GM19035 (cell line): ENCODE measurements at regions not wholly inside any gene's neighbourhood (a gene's known extent, or its start where the extent isn't known, plus 50 kb on each side); places are given as distances from the start of the nearest gene placed in this dataset.
"Not testable (repeated sequence)": the region's sequence is repeated elsewhere in the genome, so short reads cannot be mapped to it uniquely, and the experiment has no call there.

Experiments
- ATAC-seq: cut with Tn5 transposase; IDR thresholded peaks from one replicate; pipeline ENCODE4 v1.9.1; 2021; ENCODE audit not compliant: unreplicated experiment

GRCh38 chr6:15816661-15817060 is 153.8 kb upstream of the DTNBP1 start:
- ATAC-seq = no peak

GRCh38 chr6:15813698-15814097 is 150.9 kb upstream of the DTNBP1 start:
- not testable (repeated sequence) for ATAC-seq

- ATAC-seq = no peak
Measured at GRCh38 chr6:15811107-15811506, 148.3 kb upstream of the DTNBP1 start.

GRCh38 chr6:15810618-15811017 is 147.8 kb upstream of the DTNBP1 start:
- ATAC-seq = no peak

GRCh38 chr6:15809367-15809766 is 146.5 kb upstream of the DTNBP1 start:
- ATAC-seq = no peak

- ATAC-seq = no peak
Measured at GRCh38 chr6:15804164-15805154, 141.6 kb upstream of the DTNBP1 start.

GRCh38 chr6:15802466-15802865 is 139.6 kb upstream of the DTNBP1 start:
- no peak for ATAC-seq

GRCh38 chr6:15801912-15802311 is 139.1 kb upstream of the DTNBP1 start:
- ATAC-seq = no peak

GRCh38 chr6:15800841-15801617 is 138.2 kb upstream of the DTNBP1 start:
- no peak for ATAC-seq

GRCh38 chr6:15798533-15799255 is 135.9 kb upstream of the DTNBP1 start:
- no peak for ATAC-seq

GRCh38 chr6:15796844-15797243 is 134.0 kb upstream of the DTNBP1 start:
- no peak for ATAC-seq

- ATAC-seq = no peak
Measured at GRCh38 chr6:15796130-15796771, 133.4 kb upstream of the DTNBP1 start.

GRCh38 chr6:15793826-15794225 is 131.0 kb upstream of the DTNBP1 start:
- ATAC-seq = no peak

GRCh38 chr6:15793288-15793687 is 130.5 kb upstream of the DTNBP1 start:
- ATAC-seq = no peak

- no peak for ATAC-seq
Measured at GRCh38 chr6:15792842-15793241, 130.0 kb upstream of the DTNBP1 start.

- ATAC-seq = no peak
Measured at GRCh38 chr6:15791448-15792181, 128.8 kb upstream of the DTNBP1 start.

GRCh38 chr6:15790116-15790515 is 127.3 kb upstream of the DTNBP1 start:
- ATAC-seq = no peak

GRCh38 chr6:15786846-15787245 is 124.0 kb upstream of the DTNBP1 start:
- ATAC-seq = no peak

- no peak for ATAC-seq
Measured at GRCh38 chr6:15783484-15783883, 120.7 kb upstream of the DTNBP1 start.

- no peak for ATAC-seq
Measured at GRCh38 chr6:15781890-15782289, 119.1 kb upstream of the DTNBP1 start.
